GM12872 (cell line): ENCODE measurements at regions not wholly inside any gene's neighbourhood (a gene's known extent, or its start where the extent isn't known, plus 50 kb on each side); places are given as distances from the start of the nearest gene placed in this dataset.

ENCODE experiments used
- TF ChIP-seq, protein P1 (sequence below): IDR thresholded peaks from 3 replicates; pipeline ENCODE4 v1.5.1; 2011; ENCODE audit warnings: low read depth, mild to moderate bottlenecking, low read length, moderate library complexity; ENCODE audit not compliant: insufficient read depth

DNA sequence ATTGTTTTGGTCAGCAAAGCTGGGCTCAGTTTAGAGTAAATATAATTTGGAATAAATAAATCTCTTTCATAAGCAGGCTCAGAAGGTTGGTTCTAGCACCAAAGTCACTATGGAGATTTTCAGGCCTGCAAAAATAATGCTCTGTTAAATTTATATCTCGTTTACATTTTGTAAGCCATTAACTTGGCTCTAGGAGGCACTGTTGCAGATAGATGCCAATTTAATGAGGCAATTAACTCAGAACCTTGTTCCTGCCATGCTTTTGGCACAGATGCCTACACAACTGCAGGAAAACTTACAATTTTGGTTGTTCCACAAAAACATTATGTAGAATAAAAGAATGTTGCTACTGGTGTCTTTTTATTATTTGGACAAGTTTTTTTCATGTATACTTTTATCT is 428.1 kb downstream of the FLRT2 start:
- TF ChIP-seq, protein P1, sequence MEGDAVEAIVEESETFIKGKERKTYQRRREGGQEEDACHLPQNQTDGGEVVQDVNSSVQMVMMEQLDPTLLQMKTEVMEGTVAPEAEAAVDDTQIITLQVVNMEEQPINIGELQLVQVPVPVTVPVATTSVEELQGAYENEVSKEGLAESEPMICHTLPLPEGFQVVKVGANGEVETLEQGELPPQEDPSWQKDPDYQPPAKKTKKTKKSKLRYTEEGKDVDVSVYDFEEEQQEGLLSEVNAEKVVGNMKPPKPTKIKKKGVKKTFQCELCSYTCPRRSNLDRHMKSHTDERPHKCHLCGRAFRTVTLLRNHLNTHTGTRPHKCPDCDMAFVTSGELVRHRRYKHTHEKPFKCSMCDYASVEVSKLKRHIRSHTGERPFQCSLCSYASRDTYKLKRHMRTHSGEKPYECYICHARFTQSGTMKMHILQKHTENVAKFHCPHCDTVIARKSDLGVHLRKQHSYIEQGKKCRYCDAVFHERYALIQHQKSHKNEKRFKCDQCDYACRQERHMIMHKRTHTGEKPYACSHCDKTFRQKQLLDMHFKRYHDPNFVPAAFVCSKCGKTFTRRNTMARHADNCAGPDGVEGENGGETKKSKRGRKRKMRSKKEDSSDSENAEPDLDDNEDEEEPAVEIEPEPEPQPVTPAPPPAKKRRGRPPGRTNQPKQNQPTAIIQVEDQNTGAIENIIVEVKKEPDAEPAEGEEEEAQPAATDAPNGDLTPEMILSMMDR, result no peak

DNA sequence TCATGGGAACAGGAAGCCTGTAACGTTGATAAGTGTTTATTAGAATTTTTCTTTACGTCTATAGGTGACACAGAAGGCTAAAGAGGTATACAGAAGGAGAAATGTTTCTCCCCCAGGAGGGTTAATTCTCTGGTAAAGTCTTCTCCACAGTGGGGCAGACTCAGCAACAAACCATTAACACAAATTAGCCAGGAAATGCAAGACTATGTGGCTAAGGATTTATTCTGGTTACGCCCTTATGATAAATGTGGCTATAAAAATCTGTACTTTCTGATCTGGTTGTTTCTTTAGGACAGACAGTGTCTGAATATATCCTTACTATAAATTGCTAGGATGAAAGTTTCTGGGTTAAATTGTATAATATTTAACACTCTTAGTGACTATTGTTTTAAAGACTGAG is 423.3 kb downstream of the FLRT2 start:
- TF ChIP-seq, protein P1, result no peak

- TF ChIP-seq, protein P1, result no peak
Observed at GRCh38 chr14:85948153-85948552, 418.2 kb downstream of the FLRT2 start.

GRCh38 chr14:85947461-85948139 is 417.7 kb downstream of the FLRT2 start:
- TF ChIP-seq, protein P1, result no peak

DNA sequence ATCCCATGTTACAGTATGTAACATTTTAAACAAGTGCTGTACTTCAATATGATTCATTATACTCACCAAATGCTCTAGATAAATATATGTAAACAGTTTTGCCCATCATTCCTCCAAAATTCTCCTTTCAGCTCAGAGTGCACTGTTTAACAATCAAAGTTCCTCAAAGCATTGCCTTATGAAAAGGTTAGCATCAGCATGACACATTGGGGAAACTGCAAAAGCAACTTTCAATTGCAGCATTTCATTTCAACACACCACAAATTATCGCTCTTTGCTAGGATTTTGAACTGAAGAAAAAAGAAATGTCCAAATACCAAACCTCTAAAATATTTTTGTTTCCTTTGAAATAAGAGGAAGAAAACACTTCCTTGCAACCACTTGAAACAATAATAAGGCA is 413.2 kb downstream of the FLRT2 start:
- TF ChIP-seq, protein P1, result no peak

GRCh38 chr14:85934886-85935254 is 404.9 kb downstream of the FLRT2 start:
- TF ChIP-seq, protein P1, result no peak

GRCh38 chr14:85934123-85934885 is 404.4 kb downstream of the FLRT2 start:
- TF ChIP-seq, protein P1, result no peak
